ENCODE measurements at regions not wholly inside any gene's neighbourhood (a gene's known extent, or its start where the extent isn't known, plus 50 kb on each side); places are given as distances from the start of the nearest gene placed in this dataset.
"Not testable (repeated sequence)": the region's sequence is repeated elsewhere in the genome, so short reads cannot be mapped to it uniquely, and the experiment has no call there.

DNA sequence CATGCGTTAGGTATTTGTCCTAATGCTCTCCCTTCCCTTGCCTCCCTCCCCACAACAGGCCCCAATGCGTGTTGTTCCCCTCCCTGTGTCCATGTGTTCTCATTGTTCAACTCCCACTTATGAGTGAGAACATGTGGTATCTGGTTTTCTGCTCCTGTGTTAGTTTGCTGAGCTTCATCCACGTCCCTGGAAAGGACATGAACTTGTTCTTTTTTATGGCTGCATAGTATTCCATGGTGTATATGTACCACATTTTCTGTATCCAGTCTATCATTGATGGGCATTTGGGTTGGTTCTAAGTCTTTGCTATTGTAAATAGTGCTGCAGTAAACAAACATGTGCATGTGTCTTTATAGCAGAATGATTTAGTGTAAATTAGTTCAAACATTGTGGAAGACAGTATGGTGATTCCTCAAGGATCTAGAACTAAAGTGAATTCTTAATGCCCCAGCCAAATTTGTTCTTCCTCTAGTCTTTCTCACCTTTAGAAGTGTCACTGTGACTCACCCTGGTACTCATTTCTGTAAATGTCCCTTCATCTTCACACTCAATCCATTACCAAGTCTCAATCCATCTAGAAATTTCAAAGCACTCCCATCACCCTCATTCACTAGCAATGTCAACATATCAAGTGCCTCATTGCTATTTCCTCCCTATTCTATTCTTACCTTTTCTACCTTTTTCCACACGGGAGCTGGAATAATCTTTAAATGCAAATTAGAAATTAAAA lies 123.9 kb downstream of the MREG start:
- DNase-seq, result not testable (repeated sequence)

DNA sequence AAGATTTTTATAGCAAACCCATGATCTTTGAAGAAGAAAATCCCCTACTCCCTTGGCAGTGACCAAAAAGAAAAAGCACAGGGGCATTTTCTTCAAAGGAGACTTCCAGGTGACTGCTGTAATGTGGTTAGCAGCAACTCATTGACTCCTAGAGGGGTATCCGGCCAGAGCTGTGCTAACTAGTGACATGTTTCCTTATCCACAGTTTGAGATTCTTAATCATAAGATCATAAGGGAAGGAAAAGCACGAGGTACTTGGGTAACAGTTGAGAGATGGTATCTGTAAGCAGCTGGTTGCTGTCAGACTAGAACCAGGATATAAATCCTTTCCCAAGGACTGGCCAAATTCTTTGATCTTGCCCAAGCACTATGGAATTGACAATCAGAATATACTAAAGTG lies 124.7 kb downstream of the MREG start:
- no peak for DNase-seq

DNA sequence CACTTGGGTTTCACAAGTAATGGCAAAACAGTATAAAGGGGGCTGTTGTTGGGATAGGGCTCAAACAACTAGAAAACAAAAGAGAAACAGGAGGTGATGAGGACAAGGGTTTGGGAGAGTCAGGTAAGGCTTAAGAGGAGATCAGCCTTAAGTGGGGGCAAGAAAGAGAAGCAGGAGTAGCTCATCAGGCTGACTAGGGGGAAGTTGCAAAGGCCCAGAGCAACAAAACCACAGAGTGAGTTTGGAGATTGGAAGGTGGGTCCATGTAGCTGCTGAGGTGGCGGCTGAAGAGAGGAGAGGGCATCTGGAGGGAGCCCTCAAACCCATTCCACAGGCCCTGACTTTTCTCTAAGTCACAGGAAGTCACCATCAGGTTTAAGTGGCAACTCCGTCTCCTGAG lies 126.0 kb downstream of the MREG start:
- DNase-seq, result no peak

DNA sequence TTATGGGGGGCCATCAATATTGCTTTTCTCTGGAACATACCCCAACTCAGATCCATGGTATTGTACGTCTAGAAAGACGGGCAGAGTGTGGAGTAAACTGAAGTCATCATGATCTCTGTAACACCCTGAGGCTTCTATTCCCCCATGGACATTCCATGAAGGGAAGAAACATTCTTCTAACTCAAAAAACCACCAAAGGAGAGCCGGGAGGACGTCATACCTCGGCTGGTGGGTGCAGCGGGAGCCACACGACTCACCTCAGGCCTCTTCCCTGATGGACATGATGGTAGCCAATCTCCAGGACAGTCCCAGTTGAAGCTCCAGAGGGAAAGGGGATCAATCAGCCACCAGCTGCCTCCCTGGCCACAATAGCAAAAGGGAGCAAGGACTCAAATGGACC lies 127.3 kb downstream of the MREG start:
- no peak for DNase-seq

DNA sequence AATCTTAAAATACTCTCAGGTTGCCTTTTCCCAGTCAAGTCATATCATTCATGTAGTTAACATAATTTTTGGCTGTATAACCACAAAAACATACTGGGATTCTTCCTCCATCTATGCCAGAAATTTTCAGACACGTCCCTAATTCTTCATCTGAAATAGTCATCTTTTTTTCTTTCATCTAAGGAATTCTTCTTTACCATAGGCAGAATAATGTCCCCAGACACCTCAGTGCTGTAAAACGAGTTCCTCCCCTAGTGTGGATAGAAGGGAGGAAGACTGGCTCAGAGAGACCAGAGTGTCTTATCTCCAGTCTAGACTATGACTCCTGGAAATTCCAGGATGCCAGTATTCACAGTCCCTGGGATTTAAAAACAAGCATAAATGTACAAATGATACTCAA lies 127.8 kb downstream of the MREG start:
- no peak for DNase-seq

DNA sequence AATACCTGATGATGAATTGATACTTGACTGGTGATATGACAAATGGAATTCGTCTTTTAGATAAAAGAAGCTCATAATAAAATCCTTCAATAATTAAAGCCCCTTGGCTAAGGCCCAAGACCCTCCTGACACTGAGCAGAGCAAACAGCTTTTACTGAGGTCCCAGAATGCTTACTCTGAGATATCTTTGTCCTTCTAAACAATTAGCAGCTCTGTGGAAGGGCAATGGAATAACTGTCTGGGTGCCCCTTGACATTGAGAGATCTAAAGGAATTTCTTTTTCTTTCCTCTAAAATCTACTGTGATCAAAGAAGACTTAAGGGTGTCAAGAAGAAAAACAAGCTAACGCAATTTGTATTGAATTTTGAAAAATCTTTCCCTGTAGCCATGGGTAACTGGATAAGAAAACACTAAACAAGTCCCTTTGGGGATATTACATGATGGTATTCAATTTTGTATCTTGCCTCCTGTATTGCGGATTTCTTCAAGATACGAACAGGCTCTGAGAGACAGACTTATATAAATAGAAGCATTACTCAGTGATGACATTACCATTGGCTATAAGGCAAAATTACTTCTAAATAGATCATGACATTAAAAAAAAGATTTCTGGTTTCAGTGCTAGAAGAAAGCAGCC lies 128.8 kb downstream of the MREG start:
- DNase-seq, result no peak

DNA sequence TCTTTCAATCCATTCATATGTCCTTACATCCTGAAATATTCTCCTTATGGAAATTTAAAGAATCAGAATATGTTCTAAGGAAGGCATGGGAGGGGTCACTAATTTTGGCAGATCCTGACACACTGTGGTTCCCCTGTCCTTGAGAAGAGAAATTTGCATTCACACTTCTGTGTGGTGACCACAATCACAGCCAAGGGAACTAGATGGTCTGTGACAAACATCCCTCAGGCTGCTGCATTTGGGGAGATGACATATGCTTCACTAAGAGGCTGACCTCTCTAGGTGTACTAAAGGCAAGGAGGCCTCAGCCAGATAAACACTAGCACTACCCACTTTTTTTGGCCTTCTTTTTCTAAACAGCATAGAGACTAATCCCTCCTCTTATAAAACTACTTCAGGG lies 129.6 kb downstream of the MREG start:
- DNase-seq, result no peak

DNA sequence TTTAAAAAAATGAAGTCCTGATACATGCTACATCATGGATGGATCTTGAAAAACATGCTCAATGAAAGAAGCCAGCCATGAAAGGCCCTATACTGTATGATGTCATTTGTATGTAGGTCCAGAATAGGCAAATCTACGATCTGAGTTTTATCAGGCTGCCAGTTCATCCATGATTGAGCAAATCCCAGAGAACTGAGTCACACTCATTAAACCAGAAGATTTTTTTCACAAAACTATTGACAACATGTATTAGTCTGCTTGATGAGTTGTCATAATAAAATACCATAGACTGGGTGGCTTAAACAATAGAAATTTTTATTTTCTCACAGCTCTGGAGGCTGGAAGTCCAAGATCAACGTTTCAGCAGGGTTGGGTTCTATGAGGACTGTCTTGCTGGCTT lies 130.7 kb downstream of the MREG start:
- DNase-seq, result no peak

DNA sequence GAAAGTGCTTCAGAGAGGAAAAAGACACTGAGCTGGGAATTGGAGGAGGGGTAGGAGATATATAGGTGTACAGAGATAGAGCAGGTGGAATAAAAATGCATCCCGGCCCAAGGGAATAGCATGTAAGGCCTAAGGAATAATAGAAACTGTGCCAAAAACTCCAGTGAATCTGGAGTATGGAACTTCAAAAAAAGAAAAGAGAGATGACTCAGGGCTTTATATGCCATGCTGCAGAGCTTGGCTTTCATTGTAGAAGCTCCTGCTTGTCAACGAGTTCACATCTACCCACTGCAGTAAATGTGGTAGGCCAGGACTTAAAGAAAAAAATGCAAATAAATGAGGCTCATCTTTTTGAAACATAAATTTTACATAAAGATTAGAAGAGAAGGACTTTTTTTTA lies 131.8 kb downstream of the MREG start:
- DNase-seq, result no peak

DNA sequence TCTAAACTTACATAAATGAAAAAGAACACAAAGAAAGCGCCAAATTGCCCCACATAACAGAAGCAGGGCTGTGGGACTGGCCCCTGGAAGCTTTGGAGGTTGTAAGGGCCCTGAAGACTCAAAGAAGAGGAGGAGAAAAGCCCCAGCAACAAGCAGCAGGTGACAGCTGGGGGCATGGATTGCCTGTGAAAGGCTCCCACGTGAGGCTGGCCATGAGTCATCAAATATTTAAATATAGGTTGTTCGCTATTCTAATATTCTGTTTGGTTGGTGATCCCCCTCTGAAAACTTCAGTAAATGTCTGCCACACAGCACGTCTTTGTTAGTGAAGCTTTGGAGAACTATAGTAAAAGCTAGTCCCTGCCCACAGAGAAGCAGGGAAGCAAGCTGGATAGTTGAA lies 132.4 kb downstream of the MREG start:
- DNase-seq, result no peak

DNA sequence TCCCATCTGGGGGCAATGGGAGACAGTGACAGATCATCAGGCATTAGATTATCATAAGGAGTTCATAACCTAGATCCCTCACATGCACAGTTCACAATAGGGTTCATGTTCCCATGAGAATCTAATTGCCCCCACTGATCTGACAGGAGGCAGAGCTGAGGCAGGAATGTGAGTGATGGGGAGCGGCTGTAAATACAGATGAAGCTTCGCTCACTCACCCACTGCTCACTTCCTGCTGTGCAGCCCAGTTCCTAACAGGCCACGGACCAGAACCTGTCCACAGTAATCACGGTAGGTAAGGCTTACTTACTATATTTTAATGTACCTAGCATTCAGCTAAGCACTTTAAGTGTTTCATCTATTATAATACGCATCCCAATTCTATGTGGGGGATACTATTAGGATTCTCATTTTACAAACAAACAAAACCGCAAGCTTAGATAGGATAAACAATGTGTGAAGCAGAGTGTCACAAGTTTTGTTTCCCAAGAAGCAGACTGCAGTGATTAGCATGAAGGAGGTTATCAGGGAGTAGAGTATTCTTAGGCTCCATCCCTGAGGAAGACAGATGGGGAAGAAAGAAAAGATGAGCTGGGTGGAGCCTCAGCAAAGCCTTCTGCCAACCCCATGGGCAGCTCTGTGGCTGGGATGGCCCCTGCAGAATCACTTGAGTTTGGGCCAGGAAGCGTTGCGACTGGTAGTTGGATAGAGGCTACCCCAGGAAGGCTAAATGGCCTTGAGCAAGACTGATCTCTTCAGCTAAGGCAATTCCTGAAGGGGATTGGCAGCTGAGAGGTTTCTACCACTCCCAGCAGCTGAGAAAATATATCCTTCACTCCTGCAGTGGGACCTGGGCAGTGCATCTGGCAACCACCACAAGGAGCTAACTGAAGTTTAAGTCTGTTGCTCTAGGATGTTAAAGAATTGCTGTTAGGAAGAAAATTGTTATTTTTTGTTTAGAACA lies 133.1 kb downstream of the MREG start:
- DNase-seq, result no peak

DNA sequence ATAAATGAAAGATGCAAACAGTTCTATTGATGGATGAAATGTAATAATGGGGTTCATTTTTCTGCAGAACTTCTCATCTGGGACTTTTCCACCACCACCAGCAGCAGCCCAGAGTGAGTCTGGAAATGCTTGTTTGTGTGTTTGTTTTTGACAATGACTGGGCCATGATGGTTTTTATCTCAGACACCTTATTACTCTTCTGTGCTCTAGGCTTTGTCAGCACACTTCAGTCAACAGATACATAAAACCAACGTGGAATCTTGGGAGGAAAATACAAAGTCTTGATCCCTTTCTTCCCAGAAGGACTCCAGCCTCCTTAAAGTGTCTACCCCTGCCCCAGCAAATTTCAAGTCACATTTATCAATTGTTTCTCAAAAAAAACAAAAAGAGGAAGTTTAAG lies 134.0 kb downstream of the MREG start:
- DNase-seq, result no peak

DNA sequence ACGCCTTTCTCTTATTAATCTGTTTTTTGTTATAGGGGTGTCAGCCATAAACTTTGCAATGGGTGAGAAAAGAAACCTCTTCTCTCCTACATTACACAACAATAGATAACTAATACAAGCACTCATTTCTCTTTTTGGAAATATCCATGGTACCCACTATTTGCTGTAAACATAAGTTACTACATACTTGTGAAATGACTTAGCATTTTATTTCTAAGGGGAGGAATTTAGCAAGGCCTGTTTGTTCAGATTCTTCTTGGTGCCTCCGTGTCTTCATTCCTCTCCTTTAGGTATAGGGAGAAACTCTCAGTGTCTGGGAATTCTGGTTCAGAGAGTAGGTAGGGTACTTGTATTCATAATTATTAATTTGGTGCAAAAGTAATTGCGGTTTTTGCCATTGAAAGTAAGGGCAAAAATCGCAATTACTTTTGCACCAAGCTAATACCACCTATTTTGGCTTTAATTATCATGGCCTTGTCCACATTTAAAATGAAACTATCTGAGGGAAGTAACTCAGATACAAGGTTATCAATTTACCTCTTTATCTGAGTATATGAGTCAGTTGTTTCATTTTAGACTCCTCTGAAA lies 134.8 kb downstream of the MREG start:
- no peak for DNase-seq

DNA sequence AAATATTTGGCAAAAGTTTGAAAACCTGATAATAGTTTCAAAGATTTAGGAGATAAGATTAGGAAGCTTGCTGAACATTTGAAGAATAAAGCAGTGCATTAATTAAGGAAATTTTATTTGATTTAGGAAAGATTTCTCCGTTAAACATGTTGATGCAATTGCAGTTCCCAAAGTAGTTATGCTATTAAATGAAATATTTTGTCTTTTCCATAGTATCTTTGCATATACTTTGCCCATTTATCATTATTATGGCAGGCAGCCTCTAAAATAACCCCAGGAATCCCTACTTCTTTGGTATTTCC lies 136.5 kb downstream of the MREG start:
- no peak for DNase-seq

DNA sequence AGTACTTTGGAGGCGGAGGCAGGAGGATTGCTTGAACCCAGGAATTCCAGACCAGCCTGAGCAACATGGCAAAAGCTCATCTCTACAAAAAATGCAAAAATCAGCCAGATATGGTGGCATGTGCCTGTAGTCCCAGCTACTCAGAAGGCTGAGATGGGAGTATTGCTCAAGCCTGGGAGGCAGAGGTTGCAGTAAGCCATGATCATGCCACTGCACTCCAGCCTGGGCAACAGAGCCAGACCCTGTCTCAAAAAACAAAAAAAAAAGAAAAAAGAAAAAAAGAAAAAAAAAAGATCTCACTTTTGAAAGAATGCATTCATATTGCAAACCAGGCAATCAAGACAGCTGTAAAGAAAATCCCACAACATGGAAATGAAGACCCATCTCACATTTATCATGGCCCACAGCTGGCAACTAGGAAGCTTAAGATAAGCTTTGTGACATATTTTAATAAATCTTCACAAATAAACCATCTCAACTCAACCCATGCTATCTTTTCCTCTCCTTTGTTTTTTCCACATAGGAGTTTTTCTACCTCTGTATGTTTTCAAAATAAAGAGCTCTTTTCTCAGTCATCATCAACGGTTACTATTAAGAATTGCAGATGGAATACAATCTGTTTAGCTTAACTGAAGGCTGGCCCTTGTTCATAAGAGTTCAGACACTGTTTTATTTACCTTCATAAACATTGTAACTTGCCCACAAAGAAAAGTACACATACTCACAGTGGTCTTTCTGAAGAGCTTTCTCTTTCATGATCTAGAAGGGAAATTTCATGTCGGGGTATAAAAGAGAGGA lies 137.0 kb downstream of the MREG start:
- DNase-seq, result no peak

DNA sequence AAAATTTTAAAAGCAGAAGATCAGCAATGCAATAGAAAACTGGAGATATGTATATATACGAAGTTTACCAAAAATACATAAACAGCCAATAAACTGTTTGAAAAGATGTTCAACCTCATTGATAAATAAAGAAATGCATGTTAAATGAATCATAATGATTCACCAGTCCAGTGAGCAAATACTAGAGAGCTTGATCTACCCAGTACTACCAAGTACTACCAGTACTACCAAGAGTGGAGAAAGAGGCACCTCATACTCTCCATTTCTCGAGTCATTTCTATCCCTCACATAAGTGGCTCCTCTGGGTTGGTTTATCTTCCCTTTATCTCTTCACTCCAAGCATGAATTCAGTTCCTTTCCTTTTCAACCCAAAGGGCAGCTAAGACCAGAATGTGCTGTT lies 138.9 kb downstream of the MREG start:
- no peak for DNase-seq

DNA sequence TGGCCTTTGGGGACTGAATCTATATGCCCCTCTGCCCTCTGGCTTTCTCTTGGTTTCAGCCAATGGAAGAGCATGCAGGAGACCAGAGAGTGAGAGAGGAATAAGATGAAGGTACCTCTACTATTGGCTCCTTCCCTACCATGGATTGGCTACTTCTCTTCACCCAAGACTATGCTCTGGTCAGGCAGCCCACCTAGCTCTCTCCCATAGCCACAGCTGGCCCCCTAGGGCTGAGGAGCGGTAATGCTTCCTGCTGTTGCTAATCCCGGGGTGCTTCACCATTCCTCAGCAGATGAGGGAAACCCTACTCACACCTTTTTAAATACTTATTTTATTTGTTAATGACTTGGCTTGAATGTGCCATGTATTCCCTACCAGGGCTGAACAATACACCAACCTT lies 142.4 kb downstream of the MREG start:
- no peak for DNase-seq

DNA sequence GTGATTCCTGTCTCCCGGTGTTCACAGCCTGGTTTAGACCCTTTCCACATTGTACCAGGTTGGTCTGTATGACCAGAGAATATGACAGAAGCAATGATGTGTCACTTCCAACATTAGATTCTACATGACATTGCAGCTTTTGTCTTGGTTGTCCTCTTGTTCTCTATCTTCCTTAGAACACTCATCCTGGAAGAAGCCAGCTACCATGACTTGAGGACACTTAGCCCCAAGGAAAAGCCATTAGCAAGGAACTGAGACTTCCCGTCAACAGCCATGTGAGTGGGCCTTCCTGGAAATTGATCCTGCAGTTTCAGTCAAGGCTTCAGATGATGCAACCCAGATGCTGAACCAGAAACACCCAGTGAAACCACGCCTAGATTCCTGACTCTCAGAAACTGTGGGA lies 143.3 kb downstream of the MREG start:
- DNase-seq, result no peak

DNA sequence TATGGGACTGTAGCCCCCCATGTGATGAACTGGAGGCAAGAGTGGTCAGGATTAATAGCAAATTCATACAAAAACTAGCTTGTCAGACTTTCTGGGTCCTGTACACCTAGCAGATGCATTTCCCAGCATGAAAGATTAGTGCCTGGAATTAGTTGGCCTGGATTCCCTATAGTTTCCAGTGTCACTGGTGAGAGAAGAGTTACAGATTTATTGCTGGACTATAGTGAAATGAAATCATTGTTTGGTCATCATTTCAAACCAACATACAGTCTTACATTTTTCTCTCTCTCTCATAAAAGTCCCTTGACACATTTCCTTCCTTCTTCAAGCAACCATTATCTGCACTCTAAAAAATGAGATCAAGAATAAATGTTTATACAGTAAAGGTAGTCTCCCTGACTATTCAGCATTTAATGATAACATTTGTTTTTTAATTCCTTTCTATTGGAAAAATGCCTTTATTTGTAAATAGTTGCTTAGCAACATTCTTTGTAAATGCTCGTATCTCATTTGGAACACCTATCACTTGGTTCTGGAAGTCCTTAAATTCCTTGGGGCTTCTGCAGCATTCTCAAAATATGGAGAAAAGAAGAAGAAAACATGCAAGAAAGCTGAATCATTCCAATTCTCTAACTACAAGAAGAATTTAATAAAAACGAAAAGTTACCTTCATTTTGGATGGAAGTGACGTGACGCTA lies 144.4 kb downstream of the MREG start:
- no peak for DNase-seq

DNA sequence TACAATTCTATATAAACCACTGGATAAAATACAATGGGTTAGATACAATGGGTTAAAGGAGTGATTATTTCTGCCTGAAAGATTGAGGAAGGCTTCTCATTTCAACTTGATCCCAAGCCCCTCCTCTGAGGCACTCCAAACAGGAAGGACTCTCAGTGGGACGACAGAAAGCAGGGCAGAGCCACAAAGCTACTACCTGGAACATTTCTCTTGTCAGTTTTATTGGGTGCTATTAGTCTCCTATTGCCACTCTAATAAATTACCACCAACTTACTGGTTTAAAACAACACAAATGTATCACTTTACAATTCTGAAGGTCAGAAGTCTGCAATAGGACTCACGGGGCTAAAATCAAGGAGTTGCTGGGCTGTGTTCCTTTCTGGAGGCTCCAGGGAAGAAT lies 146.7 kb downstream of the MREG start:
- DNase-seq, result no peak

DNA sequence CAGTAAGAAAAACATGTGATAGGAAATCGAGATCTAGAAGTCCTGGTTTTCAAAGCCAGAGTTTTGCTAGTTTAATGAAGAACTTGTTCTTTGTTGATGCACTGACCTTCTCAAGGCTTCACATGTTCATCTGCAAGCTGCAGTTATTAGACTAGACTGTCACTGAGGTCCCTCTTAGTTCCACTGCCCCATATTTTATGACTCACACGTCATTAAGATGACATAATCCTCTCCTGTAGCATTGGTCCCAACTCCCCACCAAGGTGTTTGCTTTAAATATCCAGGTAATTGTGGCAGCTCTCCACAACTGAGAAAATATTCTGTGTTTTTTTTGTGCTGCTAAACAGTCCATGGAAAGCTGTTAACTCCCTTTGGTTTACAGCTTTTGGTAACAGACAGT lies 149.7 kb downstream of the MREG start:
- no peak for DNase-seq

DNA sequence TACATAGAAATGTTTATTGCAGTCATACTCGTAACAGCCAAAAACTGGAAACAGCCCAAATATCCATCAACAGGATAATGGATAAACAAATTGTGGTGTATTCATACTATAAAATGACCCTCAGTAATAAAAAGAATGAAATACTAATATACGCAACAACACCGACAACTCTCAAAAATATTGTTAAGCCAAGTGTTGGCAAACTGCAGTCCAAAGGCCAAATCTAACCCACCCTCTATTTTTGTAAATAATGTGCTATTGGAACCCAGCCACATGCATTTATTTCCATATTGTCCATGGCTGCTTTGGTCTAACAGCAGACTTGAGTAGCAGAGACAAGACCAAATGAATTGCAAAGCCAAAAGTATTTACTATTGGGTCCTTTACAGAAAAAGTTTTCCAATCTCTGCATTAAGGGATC lies 151.0 kb downstream of the MREG start:
- no peak for DNase-seq

All from NCI-H1436 treated with DMSO at 0.1 percent for 48 hours (cell line).